ENCODE measurements at regions not wholly inside any gene's neighbourhood (a gene's known extent, or its start where the extent isn't known, plus 50 kb on each side); places are given as distances from the start of the nearest gene placed in this dataset.
"Not testable (repeated sequence)": the region's sequence is repeated elsewhere in the genome, so short reads cannot be mapped to it uniquely, and the experiment has no call there.

GRCh38 chr3:91466517-91466916, 2359.1 kb downstream of the EPHA3 start:
- H3K4me1 ChIP-seq (ENCODE audit: control insufficient read depth in 1 of 2, insufficient read depth in 2 of 2, low read length in 2 of 2); H3K36me3 ChIP-seq (ENCODE audit: control insufficient read depth in 1 of 2, insufficient read depth in 2 of 2, low read length in 1 of 2); H3K4me3 ChIP-seq (ENCODE audit: low read length in 2 of 2); H3K9me3 ChIP-seq (ENCODE audit: control insufficient read depth, low read length); H3K27ac ChIP-seq (ENCODE audit: low read depth in 1 of 2, low read length in 2 of 2); ATAC-seq (ENCODE audit: low FRiP score); intact Hi-C loops (cut with DNase I); DNase-seq; H3K27me3 ChIP-seq (ENCODE audit: control insufficient read depth in 1 of 2, insufficient read depth in 2 of 2, low read length in 1 of 2): not testable (repeated sequence)
- WGBS, 2 donors: 64 to 68% methylated on average over 1 of the region's 1 CpG

DNA sequence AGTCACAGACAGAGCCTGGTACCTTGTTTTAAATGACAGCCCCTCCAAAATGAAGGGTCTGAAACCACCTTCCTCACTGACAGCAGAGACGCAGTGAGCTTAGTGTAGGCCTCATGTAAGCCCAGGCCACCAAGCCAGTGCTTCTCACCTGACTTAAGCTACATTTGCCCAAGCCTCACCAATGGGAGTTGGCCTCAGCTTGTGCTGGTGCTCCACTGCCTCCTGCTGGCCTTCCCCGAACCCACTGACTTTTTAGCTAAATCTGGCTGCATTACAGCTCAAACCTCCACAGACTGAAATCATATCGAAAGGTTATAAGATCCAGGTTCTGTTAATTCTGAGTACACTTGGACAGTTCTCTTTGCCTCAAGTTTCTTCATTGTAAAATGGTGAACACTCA, 2361.8 kb downstream of the EPHA3 start:
- H3K4me3 ChIP-seq (ENCODE audit: low read length in 2 of 2); H3K4me1 ChIP-seq (ENCODE audit: control insufficient read depth in 1 of 2, insufficient read depth in 2 of 2, low read length in 2 of 2); ATAC-seq (ENCODE audit: low FRiP score); DNase-seq; H3K27me3 ChIP-seq (ENCODE audit: control insufficient read depth in 1 of 2, insufficient read depth in 2 of 2, low read length in 1 of 2); H3K9me3 ChIP-seq (ENCODE audit: control insufficient read depth, low read length); intact Hi-C loops (cut with DNase I); H3K27ac ChIP-seq (ENCODE audit: low read depth in 1 of 2, low read length in 2 of 2); H3K36me3 ChIP-seq (ENCODE audit: control insufficient read depth in 1 of 2, insufficient read depth in 2 of 2, low read length in 1 of 2): not testable (repeated sequence)
- 76 to 92% methylated on average over 3 of the region's 3 CpGs for WGBS, 2 donors

DNA sequence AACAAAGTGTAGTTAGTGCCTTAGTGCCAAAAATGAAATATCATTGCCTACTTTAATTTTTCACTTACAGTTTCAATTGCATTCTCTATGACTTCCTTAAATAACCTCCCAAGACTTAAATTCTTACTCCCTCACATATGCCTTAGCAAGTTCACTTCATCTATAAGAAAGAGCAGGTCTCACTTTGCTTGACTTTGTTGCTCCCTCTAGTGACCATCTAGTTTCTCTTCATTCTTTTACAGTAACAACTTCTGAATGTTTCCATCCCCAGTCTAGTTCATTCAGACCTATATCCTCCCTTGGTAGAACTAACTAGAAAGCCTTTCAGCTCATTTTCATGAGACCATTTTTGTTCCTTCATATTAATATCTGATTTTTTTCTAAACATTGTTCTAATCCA, 2377.6 kb downstream of the EPHA3 start:
- H3K4me3 ChIP-seq (ENCODE audit: low read length in 2 of 2); DNase-seq; H3K4me1 ChIP-seq (ENCODE audit: control insufficient read depth in 1 of 2, insufficient read depth in 2 of 2, low read length in 2 of 2); H3K36me3 ChIP-seq (ENCODE audit: control insufficient read depth in 1 of 2, insufficient read depth in 2 of 2, low read length in 1 of 2); intact Hi-C loops (cut with DNase I); H3K27ac ChIP-seq (ENCODE audit: low read depth in 1 of 2, low read length in 2 of 2); H3K27me3 ChIP-seq (ENCODE audit: control insufficient read depth in 1 of 2, insufficient read depth in 2 of 2, low read length in 1 of 2); H3K9me3 ChIP-seq (ENCODE audit: control insufficient read depth, low read length); ATAC-seq (ENCODE audit: low FRiP score): not testable (repeated sequence)

DNA sequence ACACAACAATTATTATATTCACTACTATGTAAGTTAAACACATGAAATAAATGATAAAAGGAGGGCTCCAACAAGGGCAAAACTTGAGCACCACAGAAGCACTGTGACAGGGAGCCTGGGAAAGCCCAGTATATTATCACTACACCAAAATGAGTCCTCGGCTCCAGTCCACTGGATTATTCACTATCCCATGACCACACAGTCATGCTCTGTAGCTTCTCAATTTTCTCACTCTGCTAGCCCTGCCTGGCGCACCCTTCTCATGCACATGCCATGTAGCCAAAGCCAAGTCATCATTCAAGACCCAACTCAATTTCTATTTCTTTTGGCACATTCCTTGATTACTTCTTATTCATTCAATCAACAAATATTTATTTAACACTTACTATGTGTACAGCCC, 2378.5 kb downstream of the EPHA3 start:
- H3K36me3 ChIP-seq (ENCODE audit: control insufficient read depth in 1 of 2, insufficient read depth in 2 of 2, low read length in 1 of 2); DNase-seq; H3K4me1 ChIP-seq (ENCODE audit: control insufficient read depth in 1 of 2, insufficient read depth in 2 of 2, low read length in 2 of 2); H3K27ac ChIP-seq (ENCODE audit: low read depth in 1 of 2, low read length in 2 of 2); H3K27me3 ChIP-seq (ENCODE audit: control insufficient read depth in 1 of 2, insufficient read depth in 2 of 2, low read length in 1 of 2); H3K4me3 ChIP-seq (ENCODE audit: low read length in 2 of 2); ATAC-seq (ENCODE audit: low FRiP score); H3K9me3 ChIP-seq (ENCODE audit: control insufficient read depth, low read length); intact Hi-C loops (cut with DNase I): not testable (repeated sequence)
- WGBS, 2 donors: 81 to 84% methylated on average over 2 of the region's 2 CpGs

- H3K4me1 ChIP-seq (ENCODE audit: control insufficient read depth in 1 of 2, insufficient read depth in 2 of 2, low read length in 2 of 2); H3K27me3 ChIP-seq (ENCODE audit: control insufficient read depth in 1 of 2, insufficient read depth in 2 of 2, low read length in 1 of 2); DNase-seq; intact Hi-C loops (cut with DNase I); H3K36me3 ChIP-seq (ENCODE audit: control insufficient read depth in 1 of 2, insufficient read depth in 2 of 2, low read length in 1 of 2); H3K9me3 ChIP-seq (ENCODE audit: control insufficient read depth, low read length); H3K27ac ChIP-seq (ENCODE audit: low read depth in 1 of 2, low read length in 2 of 2); ATAC-seq (ENCODE audit: low FRiP score); H3K4me3 ChIP-seq (ENCODE audit: low read length in 2 of 2): not testable (repeated sequence)
- WGBS, 2 donors: 51 to 59% methylated on average over 2 of the region's 2 CpGs
Measured at GRCh38 chr3:91497712-91498111, 2390.3 kb downstream of the EPHA3 start.

GRCh38 chr3:91499850-91500249, 2392.4 kb downstream of the EPHA3 start:
- H3K27ac ChIP-seq (ENCODE audit: low read depth in 1 of 2, low read length in 2 of 2); DNase-seq; H3K4me3 ChIP-seq (ENCODE audit: low read length in 2 of 2); H3K4me1 ChIP-seq (ENCODE audit: control insufficient read depth in 1 of 2, insufficient read depth in 2 of 2, low read length in 2 of 2); H3K27me3 ChIP-seq (ENCODE audit: control insufficient read depth in 1 of 2, insufficient read depth in 2 of 2, low read length in 1 of 2); intact Hi-C loops (cut with DNase I); H3K36me3 ChIP-seq (ENCODE audit: control insufficient read depth in 1 of 2, insufficient read depth in 2 of 2, low read length in 1 of 2); H3K9me3 ChIP-seq (ENCODE audit: control insufficient read depth, low read length); ATAC-seq (ENCODE audit: low FRiP score): not testable (repeated sequence)
- WGBS, 2 donors: 35% methylated on average over 1 of the region's 1 CpG

DNA sequence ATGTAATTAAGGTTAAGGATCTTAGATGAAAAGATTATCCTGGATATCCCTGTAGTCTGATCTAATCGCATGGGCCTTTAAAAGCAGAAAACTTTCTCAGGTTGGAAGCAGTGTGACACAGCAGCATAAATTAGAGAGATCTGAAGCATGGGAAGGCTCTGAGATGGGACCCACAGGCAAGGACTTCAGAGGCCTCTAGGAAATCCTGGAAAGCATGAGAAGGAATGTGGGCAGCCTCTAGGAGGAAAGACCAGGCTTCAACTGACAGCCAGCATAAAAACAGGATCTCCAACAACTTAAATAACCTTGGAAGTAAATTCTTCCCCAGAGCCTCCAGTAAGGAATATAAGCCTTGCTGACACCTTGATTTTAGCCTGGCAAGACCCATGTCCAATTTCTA, 2397.5 kb downstream of the EPHA3 start:
- H3K36me3 ChIP-seq (ENCODE audit: control insufficient read depth in 1 of 2, insufficient read depth in 2 of 2, low read length in 1 of 2); H3K4me1 ChIP-seq (ENCODE audit: control insufficient read depth in 1 of 2, insufficient read depth in 2 of 2, low read length in 2 of 2); ATAC-seq (ENCODE audit: low FRiP score); H3K27me3 ChIP-seq (ENCODE audit: control insufficient read depth in 1 of 2, insufficient read depth in 2 of 2, low read length in 1 of 2); H3K9me3 ChIP-seq (ENCODE audit: control insufficient read depth, low read length); intact Hi-C loops (cut with DNase I); H3K4me3 ChIP-seq (ENCODE audit: low read length in 2 of 2); DNase-seq; H3K27ac ChIP-seq (ENCODE audit: low read depth in 1 of 2, low read length in 2 of 2): not testable (repeated sequence)
- 83 to 86% methylated on average over 1 of the region's 1 CpG for WGBS, 2 donors

Data from aorta (tissue), 5 donors.